Activated naive CD8-positive, alpha-beta T cell treated with anti-CD3 and anti-CD28 coated beads, Interleukin-2, amount 10 ng/mL, durations not matched to agents 7 days and 5 days (primary cell): ENCODE measurements at regions not wholly inside any gene's neighbourhood (a gene's known extent, or its start where the extent isn't known, plus 50 kb on each side); places are given as distances from the start of the nearest gene placed in this dataset.
"Not testable (repeated sequence)": the region's sequence is repeated elsewhere in the genome, so short reads cannot be mapped to it uniquely, and the experiment has no call there.

ENCODE experiments used
- ATAC-seq: fragments of 150-1000 bp; cut with Tn5 transposase; one replicate; pipeline ENCODE4 v1.10.0; 2021; ENCODE audit warnings: low read depth, moderate library complexity
- POLR2A ChIA-PET: fragments of 350-600 bp; sonication (Branson Sonifier 250); formaldehyde crosslinking; loops from one replicate; lab custom pipeline; 2021; ENCODE audit warnings: antibody characterized with exemption; lab: Charles Lee
- DNase-seq: peaks from one replicate; pipeline ENCODE4 v3.0.0; 2021
- H3K27ac Mint-ChIP-seq: one replicate; pipeline ENCODE4 v1.8.0; 2022; ENCODE audit warnings: mild to moderate bottlenecking, mixed read lengths
- H3K27me3 Mint-ChIP-seq: one replicate; pipeline ENCODE4 v1.8.0; 2022; ENCODE audit warnings: mild to moderate bottlenecking, moderate library complexity, mixed read lengths
- H3K36me3 Mint-ChIP-seq: one replicate; pipeline ENCODE4 v1.8.0; 2021; ENCODE audit warnings: mild to moderate bottlenecking, mixed read lengths
- H3K4me1 Mint-ChIP-seq: one replicate; pipeline ENCODE4 v1.8.0; 2021; ENCODE audit warnings: mixed read lengths
- H3K4me3 Mint-ChIP-seq: one replicate; pipeline ENCODE4 v1.8.0; 2022; ENCODE audit warnings: mild to moderate bottlenecking, moderate library complexity, mixed read lengths
- H3K9me3 Mint-ChIP-seq: one replicate; pipeline ENCODE4 v1.8.0; 2021; ENCODE audit warnings: mixed read lengths

DNA sequence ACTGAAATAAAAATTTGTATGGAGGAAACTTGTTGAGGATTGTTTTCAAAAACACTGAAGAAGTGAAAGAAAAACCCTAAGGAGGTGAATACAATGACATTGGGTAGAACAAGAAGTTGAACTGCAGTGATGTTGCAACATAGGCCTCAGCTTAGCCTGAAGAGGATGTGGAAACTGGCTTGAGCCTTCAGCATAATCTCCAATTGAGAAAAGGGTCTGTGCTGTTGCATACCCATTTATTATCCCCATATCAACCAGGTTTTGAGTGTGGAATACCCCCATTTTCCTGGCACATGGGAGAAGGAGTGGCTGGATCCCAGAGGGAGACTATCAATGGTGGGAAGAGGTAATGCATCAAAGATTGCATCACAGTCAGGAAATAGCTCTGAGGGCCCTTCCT is 695.0 kb upstream of the HS3ST1 start:
- DNase-seq: no peak
- Mint-ChIP-seq H3K27me3 (no peaks in the 10 kb centered on the region), H3K36me3 (no peaks in the 10 kb centered on the region), H3K9me3 (no peaks in the 10 kb centered on the region), H3K4me1 (no peaks in the 10 kb centered on the region), H3K27ac (no peak overlapping the region), H3K4me3 (no peak overlapping the region)
- ATAC-seq: no peak
- POLR2A ChIA-PET: no interaction called here

DNA sequence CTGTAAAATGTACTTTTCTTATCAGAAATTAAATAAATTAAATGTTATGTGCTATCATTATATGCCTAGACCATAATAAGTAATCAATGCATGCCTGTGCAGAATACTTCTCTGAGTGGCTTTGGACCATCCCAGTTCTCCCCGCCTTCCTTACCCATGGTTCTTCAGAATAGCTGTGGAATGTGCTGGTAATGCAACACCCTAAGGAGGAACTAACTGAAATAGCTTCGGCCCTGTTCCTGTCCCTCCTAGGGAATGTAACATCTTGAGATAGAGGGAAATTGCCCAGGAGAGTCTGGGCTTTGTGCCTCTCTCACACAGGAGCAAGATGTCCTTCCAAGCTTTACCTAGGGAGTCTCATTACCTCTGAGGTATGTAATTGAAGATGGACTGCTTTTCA is 693.6 kb upstream of the HS3ST1 start:
- no peak overlapping the region for H3K27ac Mint-ChIP-seq
- no peaks in the 10 kb centered on the region for H3K36me3 Mint-ChIP-seq
- POLR2A ChIA-PET: no interaction called here
- H3K27me3 Mint-ChIP-seq: no peaks in the 10 kb centered on the region
- H3K4me3 Mint-ChIP-seq: no peak overlapping the region
- H3K9me3 Mint-ChIP-seq: no peaks in the 10 kb centered on the region
- ATAC-seq (no peak), DNase-seq (no peak)
- H3K4me1 Mint-ChIP-seq: no peaks in the 10 kb centered on the region

DNA sequence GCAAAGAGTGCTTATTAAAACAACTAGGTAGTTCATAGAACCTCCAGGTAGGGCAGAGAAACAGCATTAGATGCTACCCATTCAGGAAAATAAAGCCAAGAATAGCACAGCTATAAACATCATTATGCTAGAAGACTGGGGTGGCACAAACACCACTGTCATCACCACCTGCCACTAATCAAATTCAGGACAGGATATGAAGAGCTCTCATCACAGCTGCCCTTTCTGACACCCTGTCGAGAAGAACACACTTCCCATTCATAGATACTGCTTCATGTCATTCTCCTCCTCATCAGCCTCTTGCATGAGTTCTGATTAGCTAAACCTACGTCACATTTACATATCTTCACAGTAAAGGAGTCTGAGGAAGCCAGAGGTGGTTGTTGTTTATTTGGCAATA is 692.3 kb upstream of the HS3ST1 start:
- no peak for ATAC-seq
- no peaks in the 10 kb centered on the region for H3K9me3 Mint-ChIP-seq
- no peaks in the 10 kb centered on the region for H3K27me3 Mint-ChIP-seq
- H3K4me3 Mint-ChIP-seq: no peak overlapping the region
- H3K4me1 Mint-ChIP-seq: no peaks in the 10 kb centered on the region
- H3K36me3 Mint-ChIP-seq: no peaks in the 10 kb centered on the region
- no peak overlapping the region for H3K27ac Mint-ChIP-seq
- DNase-seq: no peak
- POLR2A ChIA-PET: no interaction called here

DNA sequence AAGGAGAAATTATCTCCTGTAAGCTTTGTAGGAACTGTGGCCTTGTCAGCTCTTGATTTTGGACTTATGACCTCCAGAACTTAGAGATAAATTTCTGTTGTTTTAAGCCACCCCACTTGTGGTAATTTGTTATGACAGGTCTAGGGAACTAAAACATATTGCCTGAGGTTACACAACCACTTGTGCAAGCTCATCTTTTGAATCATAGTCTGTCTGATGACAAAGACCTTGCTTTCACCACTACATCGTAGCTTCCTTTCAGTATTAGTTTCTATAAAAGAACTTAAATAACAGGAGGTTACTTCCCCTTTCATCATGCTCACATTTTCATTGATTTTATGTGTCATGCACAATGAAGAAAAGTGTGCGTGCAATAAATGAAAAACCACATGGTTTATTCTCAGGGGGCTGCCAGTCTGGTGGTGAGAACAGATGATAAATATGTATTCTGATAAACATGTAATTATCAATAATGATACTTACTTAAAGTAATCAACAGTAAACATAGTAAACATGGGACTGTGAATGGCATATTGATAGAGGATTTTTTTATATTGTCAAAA is 690.0 kb upstream of the HS3ST1 start:
- no peaks in the 10 kb centered on the region for H3K4me1 Mint-ChIP-seq

DNA sequence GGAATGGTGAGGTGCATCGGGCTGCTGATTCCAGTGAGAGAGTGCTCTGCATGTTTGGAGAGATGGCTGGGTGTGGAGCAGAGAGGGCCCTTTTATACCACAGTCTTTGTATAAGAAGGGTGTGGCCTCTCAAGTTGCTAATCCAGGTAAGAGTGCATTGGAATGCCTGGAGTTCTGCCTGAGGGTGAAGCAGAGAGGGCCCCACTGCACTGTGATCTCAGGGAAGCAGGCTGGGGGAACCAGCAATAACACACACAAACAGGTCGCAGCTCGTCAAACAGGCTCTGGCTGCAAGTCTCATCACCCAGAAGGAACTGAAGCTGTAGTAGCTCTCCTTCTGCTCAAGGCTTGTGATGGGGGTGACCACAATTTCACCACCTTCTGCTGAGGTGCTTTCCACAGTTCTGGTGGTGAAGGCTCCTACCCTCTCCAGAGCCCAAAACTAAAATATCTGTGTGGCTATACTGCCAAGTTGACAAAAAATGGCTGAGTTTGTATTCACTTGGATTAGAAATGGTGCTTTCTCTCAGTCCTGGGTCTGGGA is 687.4 kb upstream of the HS3ST1 start:
- POLR2A ChIA-PET: no interaction called here
- no peak overlapping the region for H3K27ac Mint-ChIP-seq
- peaks cover 4% of the 10 kb centered on the region for H3K9me3 Mint-ChIP-seq

More for the DNA sequence above, 690.0 kb upstream of the HS3ST1 start:
- Mint-ChIP-seq H3K36me3 (no peaks in the 10 kb centered on the region), H3K27me3 (no peaks in the 10 kb centered on the region), H3K9me3 (peaks cover 1% of the 10 kb centered on the region), H3K27ac (no peak overlapping the region), H3K4me3 (no peak overlapping the region)
- no peak for ATAC-seq
- DNase-seq: no peak
- POLR2A ChIA-PET: no interaction called here

DNA sequence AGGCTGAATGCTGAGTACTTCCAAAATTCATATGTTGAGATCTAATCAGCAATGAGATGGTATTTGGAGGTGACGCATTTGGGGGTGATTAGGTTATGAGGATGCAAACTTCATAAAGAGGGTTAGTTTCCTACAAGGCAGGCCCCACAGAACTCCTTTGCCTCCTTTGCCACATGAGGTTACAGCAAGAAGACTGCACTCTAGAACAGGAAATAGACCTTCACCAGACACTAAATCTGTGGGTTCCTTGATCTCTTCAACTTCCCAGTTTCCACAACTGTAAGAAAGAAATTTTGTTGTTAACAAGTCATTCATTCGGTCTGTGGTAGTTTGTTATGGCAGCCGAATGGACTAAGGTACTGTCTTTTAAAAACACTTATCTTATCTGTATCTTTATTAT is 681.9 kb upstream of the HS3ST1 start:
- no peaks in the 10 kb centered on the region for H3K36me3 Mint-ChIP-seq
- no peaks in the 10 kb centered on the region for H3K4me1 Mint-ChIP-seq
- DNase-seq (no peak), ATAC-seq (no peak)
- POLR2A ChIA-PET: no interaction called here
- H3K4me3 Mint-ChIP-seq: no peak overlapping the region
- peaks cover 4% of the 10 kb centered on the region for H3K9me3 Mint-ChIP-seq
- H3K27me3 Mint-ChIP-seq: no peaks in the 10 kb centered on the region
- no peak overlapping the region for H3K27ac Mint-ChIP-seq

More for the DNA sequence above, 687.4 kb upstream of the HS3ST1 start:
- DNase-seq (no peak), ATAC-seq (no peak)
- no peaks in the 10 kb centered on the region for H3K36me3 Mint-ChIP-seq
- H3K27me3 Mint-ChIP-seq: no peaks in the 10 kb centered on the region
- no peaks in the 10 kb centered on the region for H3K4me1 Mint-ChIP-seq
- H3K4me3 Mint-ChIP-seq: no peak overlapping the region

DNA sequence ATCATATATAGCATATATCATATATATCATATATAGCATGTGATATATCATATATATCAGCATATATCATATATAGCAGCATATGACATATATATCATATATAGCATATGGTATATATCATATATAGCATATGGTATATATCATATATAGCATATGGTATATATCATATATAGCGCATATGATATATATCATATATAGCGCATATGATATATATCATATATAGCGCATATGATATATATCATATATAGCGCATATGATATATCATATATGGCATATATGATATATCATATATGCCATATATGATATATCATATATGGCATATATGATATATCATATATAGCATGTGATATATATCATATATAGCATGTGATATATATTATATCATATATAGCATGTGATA is 680.4 kb upstream of the HS3ST1 start:
- DNase-seq, POLR2A ChIA-PET, H3K9me3 Mint-ChIP-seq, H3K36me3 Mint-ChIP-seq, ATAC-seq, H3K27me3 Mint-ChIP-seq, H3K4me1 Mint-ChIP-seq, H3K4me3 Mint-ChIP-seq, H3K27ac Mint-ChIP-seq: not testable (repeated sequence)

DNA sequence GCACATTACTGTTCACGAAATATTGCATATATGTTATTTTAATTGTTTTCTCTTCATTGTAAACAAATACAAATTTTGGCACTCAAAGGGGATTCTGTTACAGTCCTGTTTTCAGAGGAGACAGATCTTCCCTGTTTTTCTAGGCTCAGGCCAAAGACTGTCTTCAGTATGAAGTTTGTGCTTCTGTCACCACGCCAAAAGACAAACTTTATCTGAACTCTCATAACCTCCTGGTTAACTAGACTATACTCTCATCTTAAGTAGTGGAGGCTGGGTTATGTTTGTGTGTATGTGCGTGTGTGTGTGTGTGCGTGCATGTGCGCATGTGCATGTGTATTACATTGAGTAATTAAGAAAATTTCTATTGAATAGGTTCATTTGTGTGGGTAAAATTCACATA is 676.8 kb upstream of the HS3ST1 start:
- POLR2A ChIA-PET: no interaction called here
- H3K27me3 Mint-ChIP-seq: no peaks in the 10 kb centered on the region
- DNase-seq (no peak), ATAC-seq (no peak)
- H3K27ac Mint-ChIP-seq: no peak overlapping the region
- peaks cover 2% of the 10 kb centered on the region for H3K9me3 Mint-ChIP-seq
- H3K4me1 Mint-ChIP-seq: no peaks in the 10 kb centered on the region
- H3K36me3 Mint-ChIP-seq: no peaks in the 10 kb centered on the region
- H3K4me3 Mint-ChIP-seq: no peak overlapping the region

DNA sequence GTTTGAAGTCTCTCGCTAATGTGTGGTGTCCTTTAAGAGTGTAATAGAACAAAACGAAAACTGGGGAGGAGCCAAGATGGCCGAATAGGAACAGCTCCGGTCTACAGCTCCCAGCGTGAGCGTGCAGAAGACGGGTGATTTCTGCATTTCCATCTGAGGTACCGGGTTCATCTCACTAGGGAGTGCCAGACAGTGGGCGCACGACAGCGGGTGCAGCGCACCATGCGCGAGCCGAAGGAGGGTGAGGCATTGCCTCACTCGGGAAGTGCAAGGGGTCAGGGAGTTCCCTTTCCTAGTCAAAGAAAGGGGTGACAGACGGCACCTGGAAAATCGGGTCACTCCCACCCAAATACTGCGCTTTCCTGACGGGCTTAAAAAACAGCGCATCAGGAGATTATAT is 661.2 kb upstream of the HS3ST1 start:
- H3K27ac Mint-ChIP-seq, POLR2A ChIA-PET, H3K36me3 Mint-ChIP-seq, ATAC-seq, H3K4me3 Mint-ChIP-seq, H3K4me1 Mint-ChIP-seq, H3K27me3 Mint-ChIP-seq, DNase-seq: not testable (repeated sequence)
- H3K9me3 Mint-ChIP-seq: peaks cover 11% of the 10 kb centered on the region

DNA sequence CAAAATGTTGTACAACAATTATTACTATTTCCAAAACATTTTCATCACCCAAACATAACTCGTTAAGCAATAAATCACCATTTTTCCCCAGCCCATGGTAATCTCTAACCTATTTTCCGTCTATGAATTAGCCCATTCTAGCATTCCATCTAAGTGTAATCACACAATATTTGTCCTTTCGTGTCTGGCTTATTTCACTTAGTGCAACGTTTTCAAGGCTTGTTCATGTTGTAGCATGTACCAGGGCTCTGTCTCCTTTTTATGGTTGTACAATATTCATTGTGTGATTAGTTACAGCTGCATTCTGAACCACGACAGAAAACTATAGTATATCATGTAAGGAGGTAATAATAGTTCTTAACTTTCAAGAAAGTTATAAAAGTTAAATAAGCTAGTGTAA is 656.0 kb upstream of the HS3ST1 start:
- H3K36me3 Mint-ChIP-seq: no peaks in the 10 kb centered on the region
- ATAC-seq (no peak), DNase-seq (no peak)
- H3K27ac Mint-ChIP-seq: no peak overlapping the region
- POLR2A ChIA-PET: no interaction called here
- H3K27me3 Mint-ChIP-seq: no peaks in the 10 kb centered on the region
- no peak overlapping the region for H3K4me3 Mint-ChIP-seq
- H3K9me3 Mint-ChIP-seq: peaks cover 6% of the 10 kb centered on the region
- no peaks in the 10 kb centered on the region for H3K4me1 Mint-ChIP-seq

DNA sequence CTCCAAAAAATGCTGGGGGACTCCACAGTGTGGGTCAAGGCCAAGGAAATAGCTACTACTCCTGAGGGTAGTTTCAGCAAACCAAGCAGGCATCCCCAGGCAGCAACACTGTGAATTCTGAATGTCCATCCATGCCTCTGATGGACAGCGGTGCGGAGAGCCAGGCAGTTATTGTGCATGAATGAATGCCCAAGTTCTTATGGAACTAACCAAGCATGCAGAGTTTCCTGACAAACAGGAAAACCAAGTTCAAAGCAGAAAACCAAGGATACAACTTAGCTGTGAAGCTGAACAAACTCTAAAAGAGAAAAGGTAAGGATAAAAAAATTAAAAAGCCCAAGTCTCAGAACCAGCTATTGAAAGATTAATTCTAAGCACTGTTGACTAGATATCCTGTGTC is 642.6 kb upstream of the HS3ST1 start:
- H3K9me3 Mint-ChIP-seq: peaks cover 8% of the 10 kb centered on the region
- H3K27me3 Mint-ChIP-seq: no peaks in the 10 kb centered on the region
- DNase-seq (no peak), ATAC-seq (no peak)
- POLR2A ChIA-PET: no interaction called here
- H3K4me3 Mint-ChIP-seq: no peak overlapping the region
- H3K27ac Mint-ChIP-seq: no peak overlapping the region
- H3K36me3 Mint-ChIP-seq: no peaks in the 10 kb centered on the region
- no peaks in the 10 kb centered on the region for H3K4me1 Mint-ChIP-seq

DNA sequence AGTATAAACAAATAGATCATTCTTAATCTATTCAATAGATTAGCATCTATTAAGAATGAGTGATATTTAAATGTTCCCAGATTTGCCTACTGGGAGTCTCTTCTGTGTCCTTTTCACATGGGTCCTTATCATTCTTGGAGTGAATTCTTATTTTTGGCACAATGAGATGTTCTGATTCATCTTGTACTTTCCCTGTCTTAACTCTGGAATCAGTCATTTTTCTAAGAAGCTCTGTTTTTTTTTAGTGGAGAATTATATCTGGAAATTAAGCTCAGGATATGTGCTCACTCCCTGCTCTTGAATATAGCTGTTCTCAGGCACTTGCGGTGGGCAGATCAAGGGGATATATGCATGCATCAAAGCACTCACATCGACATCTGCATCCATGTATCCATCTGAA is 625.3 kb upstream of the HS3ST1 start:
- Mint-ChIP-seq H3K27me3 (no peaks in the 10 kb centered on the region), H3K27ac (no peak overlapping the region), H3K9me3 (peaks cover 8% of the 10 kb centered on the region), H3K4me3 (no peak overlapping the region), H3K36me3 (no peaks in the 10 kb centered on the region), H3K4me1 (no peaks in the 10 kb centered on the region)
- no peak for DNase-seq
- POLR2A ChIA-PET: no interaction called here
- no peak for ATAC-seq

DNA sequence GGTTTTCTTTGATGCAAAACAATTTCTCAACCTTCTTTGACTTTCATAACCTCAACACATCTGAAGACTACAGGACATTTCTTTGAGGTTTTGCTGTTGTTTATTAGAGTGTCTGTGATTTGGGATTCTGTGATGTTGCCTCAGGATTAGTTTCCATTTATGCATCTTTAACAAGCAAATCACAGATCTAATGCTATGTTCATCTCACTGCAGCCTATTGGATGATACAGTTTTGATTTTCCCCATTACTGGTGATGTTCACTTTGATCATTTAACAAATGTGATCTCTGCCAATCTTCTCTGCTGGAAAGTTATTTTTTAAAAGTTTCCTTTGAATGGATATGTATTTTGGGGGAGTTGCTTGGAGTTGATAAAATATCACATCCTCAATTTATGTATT is 624.9 kb upstream of the HS3ST1 start:
- ATAC-seq: no peak
- no peak for DNase-seq
- Mint-ChIP-seq H3K4me1 (no peaks in the 10 kb centered on the region), H3K27ac (no peak overlapping the region), H3K9me3 (peaks cover 8% of the 10 kb centered on the region), H3K4me3 (no peak overlapping the region), H3K36me3 (no peaks in the 10 kb centered on the region), H3K27me3 (no peaks in the 10 kb centered on the region)
- POLR2A ChIA-PET: no interaction called here

DNA sequence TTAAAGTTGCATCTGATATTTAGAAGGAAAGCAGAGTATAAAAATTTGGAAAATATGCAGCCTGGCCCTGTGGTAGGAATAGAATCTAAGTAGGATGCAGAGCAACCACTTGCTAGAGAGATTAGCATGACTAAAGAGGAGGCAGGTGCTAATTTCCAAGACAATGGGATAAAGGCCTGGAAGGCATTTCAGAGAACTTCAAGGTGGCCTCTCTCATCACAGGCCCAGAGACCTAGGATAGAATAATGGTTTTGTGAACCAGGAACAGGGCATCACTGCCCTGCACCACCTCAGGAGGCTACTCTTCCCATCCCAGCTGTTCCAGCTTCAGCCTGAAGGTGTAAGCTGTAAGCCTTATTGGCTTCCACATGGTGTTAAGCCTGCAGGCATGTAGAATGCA is 621.7 kb upstream of the HS3ST1 start:
- H3K4me3 Mint-ChIP-seq: no peak overlapping the region
- H3K4me1 Mint-ChIP-seq: no peaks in the 10 kb centered on the region
- POLR2A ChIA-PET: no interaction called here
- H3K27me3 Mint-ChIP-seq: no peaks in the 10 kb centered on the region
- H3K36me3 Mint-ChIP-seq: no peaks in the 10 kb centered on the region
- H3K27ac Mint-ChIP-seq: no peak overlapping the region
- ATAC-seq (no peak), DNase-seq (no peak)
- peaks cover 6% of the 10 kb centered on the region for H3K9me3 Mint-ChIP-seq

DNA sequence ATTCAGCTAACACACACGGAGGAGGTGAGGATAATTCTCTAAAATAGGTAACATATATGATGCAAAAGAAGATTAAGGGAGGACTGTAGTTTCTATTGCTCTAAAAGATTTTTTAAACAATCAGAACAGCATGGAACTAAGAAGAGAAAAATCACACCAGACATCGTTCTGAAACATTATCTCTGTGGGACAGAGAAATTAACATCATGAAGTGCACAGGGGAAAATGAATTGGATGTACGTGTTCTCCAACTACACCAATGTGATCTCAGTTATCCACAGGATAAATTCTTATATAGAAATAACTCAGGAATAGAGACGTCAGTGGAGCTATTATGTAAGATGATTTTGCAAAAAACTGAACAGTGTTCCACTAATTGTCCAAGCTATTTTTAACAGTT is 614.1 kb upstream of the HS3ST1 start:
- no peak overlapping the region for H3K27ac Mint-ChIP-seq
- H3K36me3 Mint-ChIP-seq: no peaks in the 10 kb centered on the region
- H3K4me3 Mint-ChIP-seq: no peak overlapping the region
- H3K9me3 Mint-ChIP-seq: peaks cover 5% of the 10 kb centered on the region
- POLR2A ChIA-PET: no interaction called here
- ATAC-seq (no peak), DNase-seq (no peak)
- H3K27me3 Mint-ChIP-seq: no peaks in the 10 kb centered on the region
- no peaks in the 10 kb centered on the region for H3K4me1 Mint-ChIP-seq
